Uterus (tissue), 2 donors: ENCODE measurements at regions not wholly inside any gene's neighbourhood (a gene's known extent, or its start where the extent isn't known, plus 50 kb on each side); places are given as distances from the start of the nearest gene placed in this dataset.

Experiments used
- POLR2A ChIP-seq, 2 donors: fragments of 450-650 bp; IDR thresholded peaks; one replicate each; pipeline ENCODE4 v1.6.1; 2016; ENCODE audit warnings: antibody characterized with exemption in 2 of 2, mild to moderate bottlenecking in 1 of 2, moderate library complexity in 1 of 2
- TF ChIP-seq, protein P1 (sequence below), 4 experiments: fragments of 200-600 bp in 2 of 4; fragments of 450-650 bp in 2 of 4; sonication (generic) in 2 of 4; IDR thresholded peaks; one replicate each; pipeline ENCODE4 v1.5.1; 2016 to 2019; ENCODE audit warnings: antibody characterized with exemption in 4 of 4, mild to moderate bottlenecking in 2 of 4, moderate library complexity in 1 of 4

DNA sequence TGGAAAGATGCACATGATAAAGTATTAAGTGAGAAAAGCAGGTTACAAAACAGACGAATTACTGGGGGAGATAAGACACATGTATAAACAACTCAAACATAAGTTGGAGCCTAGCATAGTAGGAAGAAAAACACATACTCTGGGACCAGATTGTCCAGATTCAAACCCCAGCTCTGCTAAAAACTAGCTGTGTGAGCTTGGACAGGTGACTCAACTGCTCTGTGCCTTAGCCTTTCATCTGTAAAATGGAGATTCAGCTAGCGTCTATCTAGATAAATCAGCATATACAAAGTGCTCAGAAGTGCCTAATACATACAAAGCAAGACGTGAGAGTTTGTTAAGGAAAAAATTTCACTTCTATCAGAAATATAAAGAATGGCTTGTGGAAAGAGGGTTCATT is 254.0 kb upstream of the POU3F1 start:
- TF ChIP-seq, protein P1, sequence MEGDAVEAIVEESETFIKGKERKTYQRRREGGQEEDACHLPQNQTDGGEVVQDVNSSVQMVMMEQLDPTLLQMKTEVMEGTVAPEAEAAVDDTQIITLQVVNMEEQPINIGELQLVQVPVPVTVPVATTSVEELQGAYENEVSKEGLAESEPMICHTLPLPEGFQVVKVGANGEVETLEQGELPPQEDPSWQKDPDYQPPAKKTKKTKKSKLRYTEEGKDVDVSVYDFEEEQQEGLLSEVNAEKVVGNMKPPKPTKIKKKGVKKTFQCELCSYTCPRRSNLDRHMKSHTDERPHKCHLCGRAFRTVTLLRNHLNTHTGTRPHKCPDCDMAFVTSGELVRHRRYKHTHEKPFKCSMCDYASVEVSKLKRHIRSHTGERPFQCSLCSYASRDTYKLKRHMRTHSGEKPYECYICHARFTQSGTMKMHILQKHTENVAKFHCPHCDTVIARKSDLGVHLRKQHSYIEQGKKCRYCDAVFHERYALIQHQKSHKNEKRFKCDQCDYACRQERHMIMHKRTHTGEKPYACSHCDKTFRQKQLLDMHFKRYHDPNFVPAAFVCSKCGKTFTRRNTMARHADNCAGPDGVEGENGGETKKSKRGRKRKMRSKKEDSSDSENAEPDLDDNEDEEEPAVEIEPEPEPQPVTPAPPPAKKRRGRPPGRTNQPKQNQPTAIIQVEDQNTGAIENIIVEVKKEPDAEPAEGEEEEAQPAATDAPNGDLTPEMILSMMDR (IDR thresholded peaks at IDR 0.05): no peak
- no peak for TF ChIP-seq POLR2A (IDR thresholded peaks at IDR 0.05)
